ENCODE measurements at regions not wholly inside any gene's neighbourhood (a gene's known extent, or its start where the extent isn't known, plus 50 kb on each side); places are given as distances from the start of the nearest gene placed in this dataset.

- DNase-seq (ENCODE audit: low read depth in 4 of 4, low spot score in 3 of 4): no peak
Observed at GRCh38 chr18:78021196-78021595, 771.5 kb downstream of the GALR1 start.

- no peak for DNase-seq (ENCODE audit: low read depth in 4 of 4, low spot score in 3 of 4)
Observed at GRCh38 chr18:78031589-78031988, 781.9 kb downstream of the GALR1 start.

- DNase-seq (ENCODE audit: low read depth in 4 of 4, low spot score in 3 of 4): no peak
Observed at GRCh38 chr18:78031991-78032390, 782.3 kb downstream of the GALR1 start.

GRCh38 chr18:78032574-78032973, 782.9 kb downstream of the GALR1 start:
- DNase-seq (ENCODE audit: low read depth in 4 of 4, low spot score in 3 of 4): no peak

- DNase-seq (ENCODE audit: low read depth in 4 of 4, low spot score in 3 of 4): no peak
Observed at GRCh38 chr18:78034755-78035154, 785.1 kb downstream of the GALR1 start.

GRCh38 chr18:78041218-78041617, 791.6 kb downstream of the GALR1 start:
- no peak for DNase-seq (ENCODE audit: low read depth in 4 of 4, low spot score in 3 of 4)

GRCh38 chr18:78046631-78047030, 797.0 kb downstream of the GALR1 start:
- no peak for DNase-seq (ENCODE audit: low read depth in 4 of 4, low spot score in 3 of 4)

GRCh38 chr18:78049281-78049680, 799.6 kb downstream of the GALR1 start:
- no peak for DNase-seq (ENCODE audit: low read depth in 4 of 4, low spot score in 3 of 4)

GRCh38 chr18:78054801-78055200, 805.2 kb downstream of the GALR1 start:
- DNase-seq (ENCODE audit: low read depth in 4 of 4, low spot score in 3 of 4): no peak

- no peak for DNase-seq (ENCODE audit: low read depth in 4 of 4, low spot score in 3 of 4)
Observed at GRCh38 chr18:78056011-78056410, 806.4 kb downstream of the GALR1 start.

GRCh38 chr18:78069784-78070664, 820.4 kb downstream of the GALR1 start:
- no peak for DNase-seq (ENCODE audit: low read depth in 4 of 4, low spot score in 3 of 4)

- no peak for DNase-seq (ENCODE audit: low read depth in 4 of 4, low spot score in 3 of 4)
Observed at GRCh38 chr18:78071166-78071710, 821.6 kb downstream of the GALR1 start.

GRCh38 chr18:78071776-78072175, 822.1 kb downstream of the GALR1 start:
- no peak for DNase-seq (ENCODE audit: low read depth in 4 of 4, low spot score in 3 of 4)

- DNase-seq (ENCODE audit: low read depth in 4 of 4, low spot score in 3 of 4): no peak
Observed at GRCh38 chr18:78072375-78072774, 822.7 kb downstream of the GALR1 start.

- DNase-seq (ENCODE audit: low read depth in 4 of 4, low spot score in 3 of 4): peak in 3 of 4 donors; percentile 12 to 22 (median 20)
Observed at GRCh38 chr18:78073275-78073674, 823.6 kb downstream of the GALR1 start.

- DNase-seq (ENCODE audit: low read depth in 4 of 4, low spot score in 3 of 4): no peak
Observed at GRCh38 chr18:78074400-78075020, 824.9 kb downstream of the GALR1 start.

- DNase-seq (ENCODE audit: low read depth in 4 of 4, low spot score in 3 of 4): no peak
Observed at GRCh38 chr18:78080081-78080480, 830.4 kb downstream of the GALR1 start.

- no peak for DNase-seq (ENCODE audit: low read depth in 4 of 4, low spot score in 3 of 4)
Observed at GRCh38 chr18:78080761-78081160, 831.1 kb downstream of the GALR1 start.

GRCh38 chr18:78082816-78083215, 833.2 kb downstream of the GALR1 start:
- no peak for DNase-seq (ENCODE audit: low read depth in 4 of 4, low spot score in 3 of 4)

- DNase-seq (ENCODE audit: low read depth in 4 of 4, low spot score in 3 of 4): no peak
Observed at GRCh38 chr18:78085241-78086185, 835.9 kb downstream of the GALR1 start.

GRCh38 chr18:78086931-78087330, 837.3 kb downstream of the GALR1 start:
- no peak for DNase-seq (ENCODE audit: low read depth in 4 of 4, low spot score in 3 of 4)
